ENCODE measurements at regions not wholly inside any gene's neighbourhood (a gene's known extent, or its start where the extent isn't known, plus 50 kb on each side); places are given as distances from the start of the nearest gene placed in this dataset.

DNA sequence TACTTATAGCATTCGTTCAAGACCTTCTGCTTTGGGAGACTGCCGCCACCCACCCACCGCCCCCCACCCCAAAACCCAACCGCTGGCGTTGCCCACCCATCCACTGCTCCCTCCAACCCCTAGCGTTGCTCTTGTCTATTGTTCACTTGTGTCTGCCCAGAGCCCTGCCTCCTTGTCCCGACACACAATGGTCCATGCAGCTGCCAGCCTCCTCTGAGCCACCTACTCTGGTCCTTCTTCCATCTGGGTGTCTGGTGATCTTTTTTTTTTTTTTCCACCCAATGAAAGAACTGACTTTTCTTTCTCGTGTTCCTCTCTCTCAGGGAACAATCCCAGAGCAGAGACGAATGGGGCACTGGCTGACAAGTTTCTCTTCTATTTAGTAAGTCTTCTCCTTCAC lies 256.0 kb upstream of the SESN3 start:
- TF ChIP-seq POLR2AphosphoS5 (IDR thresholded peaks at IDR 0.05; ENCODE audit: low read depth, low read length): no peak
- no peak for TF ChIP-seq POLR2A (IDR thresholded peaks at IDR 0.05; ENCODE audit: low read depth, low read length)
- no peak for TF ChIP-seq TAF1 (IDR thresholded peaks at IDR 0.05; ENCODE audit: borderline replicate concordance, low read depth, low read length)
- DNase-seq (ENCODE audit: insufficient read length): no peak
- FAIRE-seq: no peak

DNA sequence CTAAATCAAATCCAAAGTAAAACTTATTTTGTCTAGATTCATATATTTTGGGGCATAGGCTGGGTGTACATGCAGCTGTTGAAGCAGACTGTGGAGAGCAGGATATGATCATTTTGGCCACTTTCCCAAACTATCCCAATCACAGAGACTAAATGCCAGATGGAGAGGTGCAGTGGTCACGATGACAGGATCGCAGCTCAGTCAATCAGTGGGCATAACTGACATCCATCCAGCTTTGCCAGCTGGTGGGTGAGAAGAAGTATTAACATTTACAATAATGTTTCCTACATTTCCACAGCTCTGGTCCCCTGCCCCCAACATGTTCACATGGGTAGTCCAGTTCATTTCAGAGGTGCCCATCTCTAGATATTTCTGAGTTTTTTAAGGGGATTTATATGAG lies 255.5 kb upstream of the SESN3 start:
- FAIRE-seq: no peak
- no peak for TF ChIP-seq POLR2A (IDR thresholded peaks at IDR 0.05; ENCODE audit: low read depth, low read length)
- TF ChIP-seq POLR2AphosphoS5 (IDR thresholded peaks at IDR 0.05; ENCODE audit: low read depth, low read length): no peak
- TF ChIP-seq TAF1 (IDR thresholded peaks at IDR 0.05; ENCODE audit: borderline replicate concordance, low read depth, low read length): no peak
- no peak for DNase-seq (ENCODE audit: insufficient read length)

- no peak for DNase-seq (ENCODE audit: insufficient read length)
- TF ChIP-seq POLR2A (IDR thresholded peaks at IDR 0.05; ENCODE audit: low read depth, low read length) (no peak), POLR2AphosphoS5 (IDR thresholded peaks at IDR 0.05; ENCODE audit: low read depth, low read length) (no peak), TAF1 (IDR thresholded peaks at IDR 0.05; ENCODE audit: borderline replicate concordance, low read depth, low read length) (no peak)
- FAIRE-seq: no peak
These were observed 254.3 kb upstream of the SESN3 start for GRCh38 chr11:95485115-95485900.

DNA sequence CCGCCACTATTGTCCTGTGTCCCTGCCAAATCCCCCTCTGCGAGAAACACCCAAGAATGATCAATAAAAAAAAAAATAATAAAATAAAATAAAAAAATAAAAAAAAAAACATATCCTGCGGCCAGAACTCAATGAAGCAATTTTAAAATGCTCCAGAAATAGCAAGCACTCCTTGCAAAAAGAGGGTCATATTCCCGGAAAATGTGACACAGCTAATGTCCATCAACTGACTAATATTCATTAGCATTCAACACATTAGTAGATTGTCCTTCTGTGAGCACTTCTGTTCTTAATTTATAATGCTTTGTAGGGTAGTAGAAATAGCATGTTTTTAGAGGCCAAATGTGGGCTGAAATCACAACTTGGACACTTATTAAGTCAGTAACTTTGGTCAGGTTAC lies 252.3 kb upstream of the SESN3 start:
- DNase-seq (ENCODE audit: insufficient read length) (no peak), FAIRE-seq (no peak)
- no peak for TF ChIP-seq POLR2AphosphoS5 (IDR thresholded peaks at IDR 0.05; ENCODE audit: low read depth, low read length)
- no peak for TF ChIP-seq TAF1 (IDR thresholded peaks at IDR 0.05; ENCODE audit: borderline replicate concordance, low read depth, low read length)
- TF ChIP-seq POLR2A (IDR thresholded peaks at IDR 0.05; ENCODE audit: low read depth, low read length): no peak

GRCh38 chr11:95478003-95478402 lies 247.0 kb upstream of the SESN3 start:
- FAIRE-seq: no peak
- no peak for DNase-seq (ENCODE audit: insufficient read length)
- no peak for TF ChIP-seq POLR2AphosphoS5 (IDR thresholded peaks at IDR 0.05; ENCODE audit: low read depth, low read length)
- no peak for TF ChIP-seq POLR2A (IDR thresholded peaks at IDR 0.05; ENCODE audit: low read depth, low read length)
- TF ChIP-seq TAF1 (IDR thresholded peaks at IDR 0.05; ENCODE audit: borderline replicate concordance, low read depth, low read length): no peak

GRCh38 chr11:95469258-95469657 lies 238.3 kb upstream of the SESN3 start:
- TF ChIP-seq POLR2AphosphoS5 (IDR thresholded peaks at IDR 0.05; ENCODE audit: low read depth, low read length): no peak
- TF ChIP-seq TAF1 (IDR thresholded peaks at IDR 0.05; ENCODE audit: borderline replicate concordance, low read depth, low read length): no peak
- no peak for TF ChIP-seq POLR2A (IDR thresholded peaks at IDR 0.05; ENCODE audit: low read depth, low read length)
- FAIRE-seq: no peak
- no peak for DNase-seq (ENCODE audit: insufficient read length)

DNA sequence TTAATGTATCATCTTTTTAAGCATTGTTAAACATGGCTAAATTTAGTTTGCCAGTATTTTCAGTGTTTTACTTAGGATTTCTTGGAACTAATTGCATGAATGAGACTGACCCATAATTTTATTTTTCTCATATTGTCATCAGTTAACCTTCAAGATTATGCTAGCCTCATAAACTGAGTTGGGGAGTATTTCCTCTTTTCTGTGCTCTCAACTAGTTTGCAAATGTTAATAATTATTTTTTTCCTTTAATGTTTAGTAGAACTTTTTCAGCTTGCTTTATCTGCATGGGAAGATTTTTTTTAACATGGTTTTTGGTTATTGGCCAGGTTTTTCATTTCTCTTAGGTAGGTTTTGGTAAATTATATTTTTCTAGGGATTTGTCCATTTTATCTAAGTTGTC lies 235.4 kb upstream of the SESN3 start:
- no peak for FAIRE-seq
- TF ChIP-seq POLR2A (IDR thresholded peaks at IDR 0.05; ENCODE audit: low read depth, low read length) (no peak), TAF1 (IDR thresholded peaks at IDR 0.05; ENCODE audit: borderline replicate concordance, low read depth, low read length) (no peak), POLR2AphosphoS5 (IDR thresholded peaks at IDR 0.05; ENCODE audit: low read depth, low read length) (no peak)
- no peak for DNase-seq (ENCODE audit: insufficient read length)

DNA sequence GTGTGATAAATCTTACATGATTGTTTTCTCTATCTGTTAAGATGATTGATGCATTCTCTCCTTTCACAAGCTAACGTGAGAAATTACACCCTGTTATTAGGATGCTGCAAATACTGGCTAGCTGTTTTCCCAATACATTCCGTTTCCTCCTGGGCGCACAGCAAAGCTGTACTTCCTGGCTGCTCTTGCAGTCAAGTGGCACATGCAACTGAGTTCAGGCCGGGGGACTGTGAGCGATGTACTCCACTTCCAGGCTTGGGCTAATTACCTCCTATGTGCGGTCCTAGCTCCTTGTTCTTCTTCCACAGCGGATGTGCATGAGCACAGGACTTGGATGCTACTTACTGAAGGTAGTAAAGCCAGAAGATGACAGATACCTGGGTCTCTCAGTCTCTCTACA lies 234.9 kb upstream of the SESN3 start:
- FAIRE-seq (no peak), DNase-seq (ENCODE audit: insufficient read length) (no peak)
- TF ChIP-seq POLR2A (IDR thresholded peaks at IDR 0.05; ENCODE audit: low read depth, low read length) (no peak), TAF1 (IDR thresholded peaks at IDR 0.05; ENCODE audit: borderline replicate concordance, low read depth, low read length) (no peak), POLR2AphosphoS5 (IDR thresholded peaks at IDR 0.05; ENCODE audit: low read depth, low read length) (no peak)

GRCh38 chr11:95461858-95462257 lies 230.9 kb upstream of the SESN3 start:
- TF ChIP-seq TAF1 (IDR thresholded peaks at IDR 0.05; ENCODE audit: borderline replicate concordance, low read depth, low read length): no peak
- no peak for TF ChIP-seq POLR2A (IDR thresholded peaks at IDR 0.05; ENCODE audit: low read depth, low read length)
- TF ChIP-seq POLR2AphosphoS5 (IDR thresholded peaks at IDR 0.05; ENCODE audit: low read depth, low read length): no peak
- no peak for FAIRE-seq
- no peak for DNase-seq (ENCODE audit: insufficient read length)

GRCh38 chr11:95461348-95461747 lies 230.3 kb upstream of the SESN3 start:
- TF ChIP-seq POLR2AphosphoS5 (IDR thresholded peaks at IDR 0.05; ENCODE audit: low read depth, low read length) (no peak), TAF1 (IDR thresholded peaks at IDR 0.05; ENCODE audit: borderline replicate concordance, low read depth, low read length) (no peak), POLR2A (IDR thresholded peaks at IDR 0.05; ENCODE audit: low read depth, low read length) (no peak)
- FAIRE-seq: no peak
- DNase-seq (ENCODE audit: insufficient read length): no peak

DNA sequence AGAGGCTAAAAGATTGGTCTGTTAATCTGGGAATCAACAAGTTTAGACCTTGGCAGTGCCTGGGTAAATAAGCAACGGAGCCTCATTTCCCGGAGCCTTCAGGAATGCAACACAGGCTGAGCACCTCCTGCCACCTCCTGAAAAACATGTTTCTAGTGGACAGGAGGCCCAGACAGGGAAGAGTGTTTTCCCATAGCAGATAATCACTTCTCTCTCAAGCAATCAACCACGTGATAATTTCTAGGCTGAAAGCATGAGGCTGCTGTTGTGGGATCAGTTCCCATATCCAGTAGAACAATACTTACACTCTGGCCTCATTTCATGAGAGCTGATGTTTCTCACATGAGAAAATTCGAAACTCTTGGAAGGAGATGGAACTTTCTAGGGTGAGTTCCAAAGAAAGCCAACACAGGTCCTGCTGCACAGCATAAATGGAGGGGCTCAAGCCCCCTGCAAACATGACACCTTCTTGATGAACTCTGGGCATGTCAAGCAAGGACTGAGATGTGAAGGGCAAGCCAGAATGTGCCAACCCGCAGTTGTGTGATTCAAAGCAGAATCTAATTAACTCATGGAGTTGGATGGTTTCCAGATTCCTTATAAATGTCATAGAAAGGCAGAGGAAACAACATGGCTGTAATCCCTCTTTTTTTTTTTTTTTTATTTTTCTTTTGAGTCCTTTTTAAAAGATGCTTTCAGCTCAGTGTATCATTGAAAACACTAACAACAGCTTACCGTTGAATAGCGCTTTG lies 228.5 kb upstream of the SESN3 start:
- DNase-seq (ENCODE audit: insufficient read length) (no peak), FAIRE-seq (no peak)
- TF ChIP-seq POLR2AphosphoS5 (IDR thresholded peaks at IDR 0.05; ENCODE audit: low read depth, low read length): no peak
- TF ChIP-seq POLR2A (IDR thresholded peaks at IDR 0.05; ENCODE audit: low read depth, low read length): no peak
- no peak for TF ChIP-seq TAF1 (IDR thresholded peaks at IDR 0.05; ENCODE audit: borderline replicate concordance, low read depth, low read length)
